NOMO-1 (cell line): ENCODE measurements at regions not wholly inside any gene's neighbourhood (a gene's known extent, or its start where the extent isn't known, plus 50 kb on each side); places are given as distances from the start of the nearest gene placed in this dataset.
"Not testable (repeated sequence)": the region's sequence is repeated elsewhere in the genome, so short reads cannot be mapped to it uniquely, and the experiment has no call there.

Experiments used
- DNase-seq, 2 experiments: peaks; one replicate each; lab custom pipeline; 2025; ENCODE audit not compliant: unreplicated experiment in 2 of 2; lab: John Stamatoyannopoulos, UW

DNA sequence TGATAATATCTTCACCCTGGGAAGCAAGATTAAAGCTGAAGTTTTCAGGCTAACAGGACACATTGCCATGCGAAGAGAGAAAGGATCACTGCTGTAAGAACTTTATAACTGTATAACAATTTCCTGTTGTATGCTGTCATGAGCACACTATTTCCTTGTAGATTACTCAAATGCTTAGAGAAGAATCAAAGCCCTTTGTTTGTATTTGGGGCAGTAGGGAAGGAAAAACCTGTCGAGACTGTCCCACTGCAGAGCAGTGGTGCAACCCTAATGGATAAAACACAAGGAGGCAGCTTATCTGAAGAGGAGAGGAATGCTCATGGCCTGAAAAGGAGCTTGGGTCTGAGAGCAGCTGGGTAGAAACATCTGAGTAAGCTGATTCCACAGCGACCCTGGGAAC lies 327.7 kb upstream of the NPSR1 start:
- DNase-seq, result no peak

DNA sequence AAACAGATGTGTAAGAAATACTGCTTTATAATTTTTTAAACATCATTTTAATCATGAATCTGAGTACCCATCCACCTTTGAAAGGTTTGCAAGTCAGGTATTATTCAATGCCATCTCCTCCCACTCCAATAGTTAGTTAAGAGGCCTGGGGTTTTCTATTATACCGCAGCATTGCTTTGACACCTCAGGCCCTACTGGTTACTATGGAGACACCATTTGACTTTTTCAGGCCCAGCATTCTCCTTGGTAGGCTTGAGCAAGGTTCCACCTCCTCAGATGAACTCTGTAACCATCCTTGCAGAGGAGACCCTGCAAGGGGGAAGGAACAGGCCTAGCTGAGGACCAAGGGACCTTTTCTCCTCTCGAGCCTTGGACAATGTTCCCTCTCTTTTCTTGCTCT lies 326.9 kb upstream of the NPSR1 start:
- no peak for DNase-seq

DNA sequence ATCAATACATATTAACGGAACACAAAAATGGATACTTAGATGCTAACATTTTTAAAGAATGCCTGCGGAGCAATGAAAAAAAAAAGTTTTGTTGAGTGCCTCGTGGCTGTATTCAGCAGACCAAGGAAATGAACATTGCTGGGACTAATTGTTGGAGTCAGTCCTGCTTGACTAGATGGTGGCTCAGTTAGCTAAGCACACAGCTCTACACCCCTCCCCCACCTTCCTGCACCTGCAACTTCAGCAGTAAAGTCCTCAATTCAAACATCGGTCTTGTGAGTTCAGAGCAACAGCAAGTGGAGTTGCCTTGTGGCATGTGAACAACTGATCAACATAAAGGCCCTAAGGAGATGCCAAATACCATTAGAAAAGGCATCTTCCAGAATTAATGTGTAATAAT lies 326.0 kb upstream of the NPSR1 start:
- DNase-seq, result no peak

DNA sequence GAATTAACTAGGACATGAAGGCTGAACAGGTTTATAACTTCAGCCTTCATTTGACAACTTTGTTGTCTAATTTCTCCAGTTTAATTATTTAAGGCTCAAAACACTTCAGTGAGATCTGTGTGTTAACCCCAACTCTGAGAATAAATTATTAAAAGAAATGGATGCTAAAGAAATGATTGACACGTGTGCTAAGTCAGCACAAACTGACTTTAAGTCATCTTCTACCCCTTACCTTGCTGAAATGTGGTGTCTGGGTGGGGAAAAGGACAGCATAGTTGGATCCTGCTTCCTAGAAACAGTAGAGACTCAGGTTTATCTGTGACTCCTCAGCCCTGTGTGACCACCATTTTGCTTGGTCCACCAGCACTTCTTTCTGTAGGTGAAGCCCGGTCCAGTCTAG lies 324.8 kb upstream of the NPSR1 start:
- DNase-seq, result no peak

DNA sequence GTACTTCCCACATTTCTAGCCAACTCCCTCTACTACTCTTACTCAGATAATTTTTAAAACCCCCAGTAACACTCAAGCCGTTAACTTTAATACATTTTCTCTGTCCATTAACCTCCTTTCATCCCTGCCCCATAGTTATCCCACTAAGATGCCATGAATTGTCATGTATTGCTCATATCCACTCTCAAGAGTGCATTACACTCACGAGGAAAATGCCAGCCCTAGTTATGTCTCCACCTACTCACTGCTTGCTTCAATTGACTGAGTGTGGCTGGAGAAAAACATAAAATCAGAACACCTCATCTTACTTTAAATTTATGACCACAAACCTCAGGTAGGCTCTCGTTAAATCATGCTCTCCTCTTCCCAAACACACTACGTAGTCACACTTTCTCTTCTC lies 324.1 kb upstream of the NPSR1 start:
- DNase-seq, result no peak

- DNase-seq, result no peak
Measured at GRCh38 chr7:34337163-34337562, 320.9 kb upstream of the NPSR1 start.

DNA sequence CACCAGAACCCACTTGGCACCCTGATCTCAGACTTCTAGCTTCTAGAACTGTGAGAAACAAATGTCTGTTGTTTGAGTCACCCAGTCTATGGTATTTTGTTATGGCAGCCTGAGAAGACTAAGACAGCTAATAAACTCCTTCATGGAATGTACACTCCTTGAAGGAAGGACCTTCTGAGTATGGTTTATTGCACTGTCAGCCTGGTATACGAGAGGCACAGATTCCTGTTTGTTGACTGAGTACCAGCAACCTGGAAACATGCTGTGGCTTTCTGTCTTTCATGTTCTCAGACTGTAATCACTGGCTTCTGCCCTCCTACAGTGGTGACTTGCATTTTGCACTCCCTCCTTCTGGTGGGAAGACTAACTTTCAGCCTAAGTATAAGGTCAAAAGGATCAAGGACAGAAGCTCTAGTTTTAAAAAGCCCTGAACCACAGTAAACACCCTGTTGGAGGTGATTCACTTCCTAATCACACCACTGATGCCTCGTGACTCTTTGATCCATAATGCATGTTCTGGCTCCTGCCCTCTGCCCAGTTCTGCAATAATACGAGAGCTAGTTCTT lies 319.0 kb upstream of the NPSR1 start:
- no peak for DNase-seq

DNA sequence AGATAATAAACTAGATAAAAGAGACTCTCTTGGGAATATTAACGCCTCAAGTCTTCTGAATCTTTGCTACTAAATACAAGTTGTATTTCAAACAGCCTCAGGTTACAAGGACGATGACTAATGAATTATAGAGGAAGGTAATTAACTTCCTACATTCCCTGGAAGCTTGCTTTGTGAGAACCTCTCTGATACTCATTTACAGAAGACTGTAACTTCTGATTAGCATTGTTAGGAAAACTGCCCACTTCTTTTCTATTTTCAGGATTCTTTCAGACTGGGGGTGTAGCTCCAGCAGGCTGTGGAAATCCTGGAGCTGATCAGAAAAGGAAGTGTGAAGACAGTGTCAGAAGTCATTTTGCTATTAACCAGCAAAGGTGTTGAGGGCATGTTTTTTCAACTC lies 316.7 kb upstream of the NPSR1 start:
- DNase-seq, result no peak

- DNase-seq, result no peak
Measured at GRCh38 chr7:34342387-34342786, 315.6 kb upstream of the NPSR1 start.

DNA sequence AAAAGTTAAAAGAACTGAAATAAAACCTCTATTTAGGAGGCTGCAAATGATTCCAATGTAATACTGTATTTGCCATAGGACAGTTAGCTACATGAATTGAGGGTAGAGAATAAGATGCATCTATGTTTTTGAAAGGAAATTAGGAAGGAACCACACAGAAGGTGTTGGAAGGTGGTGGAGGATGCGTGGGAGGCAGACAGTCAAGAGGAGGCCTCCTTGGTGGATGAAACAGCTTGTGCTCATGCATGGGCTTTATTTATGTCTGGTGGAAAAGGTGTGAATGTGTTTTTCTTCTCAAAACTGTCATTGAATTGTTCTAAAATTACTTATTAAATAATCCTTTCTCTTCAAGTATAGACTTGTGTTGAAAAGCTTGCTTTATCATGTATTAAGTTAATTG lies 314.4 kb upstream of the NPSR1 start:
- DNase-seq, result no peak

- DNase-seq, result no peak
Measured at GRCh38 chr7:34354011-34354410, 304.0 kb upstream of the NPSR1 start.

GRCh38 chr7:34354899-34355298 lies 303.1 kb upstream of the NPSR1 start:
- no peak for DNase-seq

GRCh38 chr7:34357068-34357467 lies 300.9 kb upstream of the NPSR1 start:
- no peak for DNase-seq

GRCh38 chr7:34357946-34358345 lies 300.1 kb upstream of the NPSR1 start:
- no peak for DNase-seq

DNA sequence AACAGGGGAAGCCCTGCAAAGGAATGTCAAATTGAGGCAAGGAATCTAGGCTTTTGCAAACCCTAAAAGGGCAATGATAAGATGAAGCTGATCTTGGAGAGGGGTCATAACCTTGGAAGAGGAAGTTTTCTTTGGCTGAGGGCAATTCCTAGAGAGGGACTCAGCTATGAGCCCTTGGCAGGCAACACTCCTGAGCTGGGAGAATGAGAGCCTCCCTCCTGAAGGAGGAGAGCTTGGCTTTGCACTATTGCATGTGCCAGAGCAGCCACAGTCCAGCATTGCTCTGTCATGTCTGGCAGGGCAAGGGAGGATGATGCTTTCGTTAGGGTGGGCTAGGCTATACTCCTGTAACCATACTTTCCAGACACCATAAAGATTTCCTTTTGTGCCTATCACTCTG lies 299.4 kb upstream of the NPSR1 start:
- DNase-seq, result not testable (repeated sequence)

- no peak for DNase-seq
Measured at GRCh38 chr7:34361663-34362250, 296.3 kb upstream of the NPSR1 start.

DNA sequence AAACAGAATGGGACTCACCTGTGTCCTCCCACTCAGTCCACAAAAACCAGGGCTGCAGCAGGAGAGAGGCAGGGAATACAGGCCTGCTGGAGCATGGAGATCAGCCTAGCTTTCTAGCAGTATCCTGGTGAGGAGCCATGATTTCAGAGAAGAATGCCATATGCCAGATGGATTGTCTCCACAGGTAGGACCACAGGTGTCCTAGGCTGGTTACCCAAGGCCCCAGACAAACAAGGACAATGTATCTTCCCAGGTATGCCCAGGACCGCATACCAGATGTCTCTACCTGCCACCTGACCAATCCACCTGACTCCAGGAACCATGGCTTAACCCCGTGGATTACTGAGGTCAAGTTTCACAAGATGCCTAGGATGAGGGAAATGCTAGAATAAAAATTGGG lies 295.4 kb upstream of the NPSR1 start:
- no peak for DNase-seq

GRCh38 chr7:34364130-34364529 lies 293.9 kb upstream of the NPSR1 start:
- DNase-seq, result no peak

DNA sequence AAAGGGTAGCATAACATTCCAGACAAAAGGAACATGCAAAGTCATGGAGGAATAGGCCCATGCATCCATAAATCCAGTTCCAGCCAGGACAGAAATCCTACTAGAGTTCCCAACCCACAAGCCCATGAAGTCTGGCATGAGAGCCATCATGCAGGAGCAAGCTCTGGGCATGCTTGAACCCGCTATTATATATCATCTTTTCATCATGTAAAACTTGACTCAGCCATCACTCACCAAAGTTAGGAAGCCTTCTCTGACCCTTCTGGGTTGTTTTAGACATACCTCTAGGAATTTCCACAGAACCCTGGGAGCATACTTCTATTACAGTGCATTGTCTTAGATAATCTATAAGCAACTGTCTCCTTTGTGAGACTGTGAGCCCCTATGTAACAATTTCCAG lies 293.0 kb upstream of the NPSR1 start:
- no peak for DNase-seq

DNA sequence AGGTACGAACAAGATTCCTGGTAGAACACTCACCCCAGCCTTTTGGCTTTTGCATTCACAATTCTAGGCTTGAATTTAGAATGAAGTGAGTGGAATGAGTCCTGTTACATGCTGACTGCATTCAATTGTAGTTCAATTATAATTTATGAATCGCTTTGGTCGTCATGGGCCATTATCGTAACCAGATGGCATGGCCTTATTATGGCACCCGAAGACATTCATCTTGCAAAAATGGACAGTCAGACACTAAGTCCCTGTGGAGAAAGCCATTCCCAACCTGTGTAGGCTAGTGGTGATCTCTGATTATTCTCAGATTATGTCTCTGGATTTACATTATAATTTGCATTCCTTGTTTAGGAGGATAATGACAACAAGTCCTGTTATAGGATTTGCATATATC lies 292.4 kb upstream of the NPSR1 start:
- no peak for DNase-seq

DNA sequence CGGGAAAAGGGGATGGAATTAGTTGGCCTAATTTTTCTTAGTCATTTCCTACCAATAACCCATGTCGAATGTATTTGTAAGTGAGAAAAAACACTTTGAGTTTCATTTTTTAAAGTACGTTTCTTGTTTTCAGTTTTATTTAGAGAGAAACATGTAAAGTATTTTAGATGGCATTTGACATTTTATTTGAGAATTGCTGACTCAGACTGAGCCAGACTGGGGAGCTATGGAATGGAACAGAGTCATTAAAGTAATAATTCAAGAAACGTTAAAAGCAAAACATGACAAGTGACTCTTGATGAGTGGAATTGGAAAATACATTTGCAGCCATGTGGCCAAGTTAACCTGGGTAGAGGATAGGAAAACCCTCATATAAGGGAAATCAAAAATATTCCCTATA lies 286.1 kb upstream of the NPSR1 start:
- DNase-seq, result no peak

DNA sequence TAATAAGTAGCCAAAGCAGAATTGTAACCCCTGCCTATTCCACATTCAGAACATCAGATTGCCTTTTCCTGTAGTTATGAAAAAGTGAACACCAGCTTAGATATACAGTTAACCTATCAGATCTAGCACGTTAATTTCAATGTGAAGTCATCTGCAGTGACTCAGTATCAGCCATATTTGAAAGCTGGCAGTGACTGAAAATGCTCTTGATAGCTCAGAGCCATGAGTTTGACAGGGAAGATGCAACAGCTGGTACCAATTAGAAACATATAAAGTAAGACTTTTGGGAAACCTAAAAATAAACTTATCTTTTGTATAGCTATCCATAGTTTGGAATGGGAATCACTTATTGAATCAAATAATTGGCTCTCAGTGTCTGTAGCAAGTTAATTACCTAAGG lies 284.1 kb upstream of the NPSR1 start:
- no peak for DNase-seq
